Upper lobe of left lung (tissue), 6 donors: ENCODE measurements at regions not wholly inside any gene's neighbourhood (a gene's known extent, or its start where the extent isn't known, plus 50 kb on each side); places are given as distances from the start of the nearest gene placed in this dataset.

Experiments used
- ATAC-seq, 2 donors: fragments of 200-7000 bp; cut with Tn5 transposase; one replicate each; pipeline ENCODE4 v1.9.1; 2022; ENCODE audit warnings: mild to moderate bottlenecking in 2 of 2, moderate library complexity in 2 of 2; ENCODE audit not compliant: low FRiP score in 2 of 2
- DNase-seq, 2 donors: peaks; one replicate each; pipeline ENCODE4 v3.0.0-alpha.2; 2019 to 2020
- H3K27ac ChIP-seq, 4 donors: fragments of 200-600 bp; sonication (generic); one replicate each; pipeline ENCODE4 v1.5.1; 2016 to 2019
- H3K27me3 ChIP-seq, 4 donors: fragments of 200-600 bp; sonication (generic); one replicate each; pipeline ENCODE4 v1.5.1; 2017 to 2019
- H3K36me3 ChIP-seq, 4 donors: fragments of 200-600 bp; sonication (generic); one replicate each; pipeline ENCODE4 v1.5.1; 2016 to 2019
- H3K4me1 ChIP-seq, 4 donors: fragments of 200-600 bp; sonication (generic); one replicate each; pipeline ENCODE4 v1.5.1; 2018 to 2019
- H3K4me3 ChIP-seq, 4 donors: fragments of 200-600 bp; sonication (generic); one replicate each; pipeline ENCODE4 v1.5.1; 2017 to 2019; ENCODE audit warnings: mild to moderate bottlenecking in 2 of 4, moderate library complexity in 1 of 4
- H3K9me3 ChIP-seq, 4 donors: fragments of 200-600 bp; sonication (generic); one replicate each; pipeline ENCODE4 v1.5.1; 2018 to 2019
- CTCF ChIP-seq, 6 experiments: fragments of 450-650 bp in 4 of 6; fragments of 200-600 bp in 2 of 6; sonication (generic) in 2 of 6; IDR thresholded peaks; one replicate each; pipeline ENCODE4 v1.5.1; 2016 to 2019; ENCODE audit warnings: antibody characterized with exemption in 6 of 6
- EP300 ChIP-seq, 4 donors: sonication (generic); formaldehyde crosslinking; IDR thresholded peaks; one replicate each; pipeline ENCODE4 v1.5.1; 2017; ENCODE audit warnings: antibody characterized with exemption in 4 of 4, control low read depth in 2 of 4
- POLR2A ChIP-seq, 4 donors: fragments of 450-650 bp; IDR thresholded peaks; one replicate each; pipeline ENCODE4 v1.5.1; 2016 to 2017; ENCODE audit warnings: antibody characterized with exemption in 4 of 4, mild to moderate bottlenecking in 2 of 4
- POLR2AphosphoS5 ChIP-seq, 2 donors: sonication (generic); formaldehyde crosslinking; IDR thresholded peaks; one replicate each; pipeline ENCODE4 v1.5.1; 2017; ENCODE audit warnings: antibody characterized with exemption in 2 of 2
- WGBS, 2 donors: methylation state at CpG; one replicate each; pipeline ENCODE4 v1.1.5; 2017 to 2018; 5-methylcytosine and 5-hydroxymethylcytosine counted together
- donor health status: DM: no; HTN: no; CAD: no; lungs with moderate emphysema.
- donor health status: DM: no; HTN: yes; CAD: no; lungs with severe emphysema.

- H3K36me3 ChIP-seq, result no peaks in the 10 kb centered on the region
- no peaks in the 10 kb centered on the region for H3K27me3 ChIP-seq
- no peak for TF ChIP-seq EP300 (IDR thresholded peaks at IDR 0.05)
- TF ChIP-seq POLR2AphosphoS5 (IDR thresholded peaks at IDR 0.05), result no peak
- DNase-seq (no peak), ATAC-seq (no peak)
- 69 to 71% methylated on average over 5 of the region's 5 CpGs for WGBS, 2 donors
- H3K4me3 ChIP-seq, result no peak overlapping the region
- H3K4me1 ChIP-seq, result no peaks in the 10 kb centered on the region
- H3K9me3 ChIP-seq, result no peaks in the 10 kb centered on the region
- H3K27ac ChIP-seq, result no peak overlapping the region
Measured at GRCh38 chr11:97506076-97506759, 1116.4 kb downstream of the JRKL start.

GRCh38 chr11:97514446-97514845, 1124.6 kb downstream of the JRKL start:
- H3K36me3 ChIP-seq, result no peaks in the 10 kb centered on the region
- DNase-seq, result no peak
- no peak overlapping the region for H3K27ac ChIP-seq
- no peak for TF ChIP-seq POLR2AphosphoS5 (IDR thresholded peaks at IDR 0.05)
- no peak for TF ChIP-seq EP300 (IDR thresholded peaks at IDR 0.05)
- TF ChIP-seq CTCF (IDR thresholded peaks at IDR 0.05), result no peak
- TF ChIP-seq POLR2A (IDR thresholded peaks at IDR 0.05), result no peak
- WGBS, 2 donors, result 36% methylated on average over 1 of the region's 1 CpG; no CpG with 5 or more reads in 1 of the 2 donors
- no peaks in the 10 kb centered on the region for H3K27me3 ChIP-seq
- H3K4me3 ChIP-seq, result no peak overlapping the region
- ATAC-seq, result no peak
- H3K4me1 ChIP-seq, result no peaks in the 10 kb centered on the region
- H3K9me3 ChIP-seq, result no peaks in the 10 kb centered on the region

- H3K27ac ChIP-seq, result no peak overlapping the region
- 79 to 80% methylated on average over 3 of the region's 3 CpGs for WGBS, 2 donors
- no peak for TF ChIP-seq POLR2AphosphoS5 (IDR thresholded peaks at IDR 0.05)
- TF ChIP-seq CTCF (IDR thresholded peaks at IDR 0.05), result no peak
- TF ChIP-seq EP300 (IDR thresholded peaks at IDR 0.05), result no peak
- no peak for TF ChIP-seq POLR2A (IDR thresholded peaks at IDR 0.05)
- ATAC-seq, result no peak
- H3K4me1 ChIP-seq, result no peaks in the 10 kb centered on the region
- no peaks in the 10 kb centered on the region for H3K9me3 ChIP-seq
- H3K36me3 ChIP-seq, result no peaks in the 10 kb centered on the region
- no peak overlapping the region for H3K4me3 ChIP-seq
- no peak for DNase-seq
- H3K27me3 ChIP-seq, result no peaks in the 10 kb centered on the region
Measured at GRCh38 chr11:97516688-97517087, 1126.9 kb downstream of the JRKL start.

- no peaks in the 10 kb centered on the region for H3K36me3 ChIP-seq
- H3K27me3 ChIP-seq, result no peaks in the 10 kb centered on the region
- no peaks in the 10 kb centered on the region for H3K9me3 ChIP-seq
- ATAC-seq (no peak), DNase-seq (no peak)
- TF ChIP-seq EP300 (IDR thresholded peaks at IDR 0.05), result no peak
- TF ChIP-seq CTCF (IDR thresholded peaks at IDR 0.05), result no peak
- no peak for TF ChIP-seq POLR2AphosphoS5 (IDR thresholded peaks at IDR 0.05)
- TF ChIP-seq POLR2A (IDR thresholded peaks at IDR 0.05), result no peak
- H3K4me3 ChIP-seq, result no peak overlapping the region
- WGBS, 2 donors, result 61 to 64% methylated on average over 2 of the region's 2 CpGs
- no peak overlapping the region for H3K27ac ChIP-seq
- no peaks in the 10 kb centered on the region for H3K4me1 ChIP-seq
Measured at GRCh38 chr11:97525273-97525672, 1135.5 kb downstream of the JRKL start.

GRCh38 chr11:97537407-97538150, 1147.8 kb downstream of the JRKL start:
- TF ChIP-seq POLR2A (IDR thresholded peaks at IDR 0.05) (no peak), CTCF (IDR thresholded peaks at IDR 0.05) (no peak), POLR2AphosphoS5 (IDR thresholded peaks at IDR 0.05) (no peak)
- Histone ChIP-seq H3K27me3 (no peaks in the 10 kb centered on the region), H3K4me1 (no peaks in the 10 kb centered on the region), H3K9me3 (peaks cover 0 to 5% (median 0%) of the 10 kb centered on the region in 4 donors), H3K4me3 (no peak overlapping the region), H3K36me3 (no peaks in the 10 kb centered on the region), H3K27ac (no peak overlapping the region)
- DNase-seq, result peak in 1 of 2 donors; percentile 41
- ATAC-seq, result no peak
- WGBS, 2 donors, result 86 to 91% methylated on average over 11 to 14 of the region's 14 CpGs
